DMS53 (cell line): ENCODE measurements at regions not wholly inside any gene's neighbourhood (a gene's known extent, or its start where the extent isn't known, plus 50 kb on each side); places are given as distances from the start of the nearest gene placed in this dataset.

ENCODE experiments used
- DNase-seq: peaks from one replicate; lab custom pipeline; 2025; lab: John Stamatoyannopoulos, UW

DNA sequence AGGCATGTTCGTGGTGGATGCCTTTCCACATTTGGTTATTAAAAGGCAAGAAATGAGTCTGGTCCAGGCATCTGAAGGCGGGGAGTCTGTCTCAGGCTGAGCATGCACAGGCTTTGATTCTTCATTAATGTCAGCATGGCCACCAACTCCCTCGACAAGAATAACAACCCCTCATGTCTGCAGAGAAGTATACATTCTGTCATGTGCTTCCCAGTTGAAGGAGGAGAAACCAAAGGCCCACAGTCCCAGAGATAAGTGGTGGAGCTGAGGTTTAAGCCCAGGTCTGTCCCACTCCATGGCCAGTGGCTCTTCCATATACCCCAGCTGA lies 61.6 kb upstream of the LAPTM5 start:
- no peak for DNase-seq

DNA sequence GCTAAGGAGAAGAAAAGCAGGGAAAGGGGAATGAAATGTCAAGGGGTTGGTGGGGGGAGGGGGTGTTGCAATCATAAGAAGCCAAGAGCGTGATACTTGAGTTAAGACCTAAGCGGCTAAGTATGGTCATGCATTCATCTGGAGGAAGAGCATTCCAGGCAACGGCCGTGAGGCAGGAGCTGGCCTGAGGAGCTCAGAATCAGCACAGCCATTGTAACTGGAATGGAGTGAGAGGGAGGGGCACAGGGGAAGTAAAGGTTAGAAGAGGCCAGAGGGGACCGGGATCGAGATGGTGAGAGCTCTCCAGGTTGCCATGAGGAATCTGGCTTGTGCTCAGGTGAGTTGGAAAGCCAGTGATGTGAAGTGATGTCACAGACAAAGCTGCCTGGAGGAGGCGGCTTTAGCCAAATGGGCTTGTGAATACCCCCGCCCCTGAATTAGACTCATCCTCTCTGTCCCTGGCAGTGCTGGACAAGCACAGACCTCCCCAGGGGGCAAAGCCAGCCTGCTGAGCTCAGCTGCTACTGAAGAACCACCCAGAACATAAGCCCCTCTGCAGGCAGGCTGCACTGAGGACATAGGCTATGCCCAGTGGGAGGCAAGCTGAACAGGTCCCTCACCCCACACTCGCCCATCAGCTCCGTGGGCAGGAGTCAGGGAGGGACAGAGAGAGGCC lies 61.1 kb upstream of the LAPTM5 start:
- DNase-seq, result no peak

DNA sequence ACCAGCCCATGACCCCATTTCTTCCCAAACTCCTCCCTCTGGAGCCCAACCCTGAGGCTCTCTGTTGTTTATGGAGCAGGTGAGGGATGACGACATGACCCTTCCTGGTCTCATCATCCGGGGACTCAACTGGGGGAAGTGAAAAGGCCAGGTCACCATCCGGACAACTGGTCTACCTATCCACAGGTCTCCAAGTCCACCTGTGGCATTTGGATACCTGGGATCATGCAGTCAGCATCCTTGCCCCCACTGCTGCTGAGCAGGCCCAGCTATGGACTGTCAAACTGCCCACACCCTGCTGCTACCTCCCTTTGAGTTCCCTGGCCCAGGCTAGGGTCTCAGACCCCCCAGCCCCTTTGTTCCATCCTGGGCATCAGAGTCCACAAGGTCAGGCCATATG lies 60.0 kb upstream of the LAPTM5 start:
- no peak for DNase-seq

DNA sequence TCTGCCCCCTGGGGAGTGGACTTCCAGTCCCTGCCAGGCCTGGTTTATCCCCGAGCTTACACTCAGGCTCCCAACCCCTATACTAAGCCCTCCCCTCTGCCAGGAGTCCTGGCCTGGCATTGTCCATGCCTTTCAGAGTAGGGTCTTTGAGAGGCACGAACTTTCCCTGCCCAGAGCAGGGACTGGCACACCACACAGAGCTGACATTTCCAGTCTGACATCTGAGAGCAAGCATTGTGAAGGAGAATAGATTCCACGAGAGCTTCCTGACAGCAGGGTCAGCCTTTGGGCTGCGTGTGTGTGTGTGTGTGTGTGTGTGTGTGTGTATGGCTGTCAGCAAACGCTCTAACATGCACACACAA lies 59.5 kb upstream of the LAPTM5 start:
- no peak for DNase-seq

DNA sequence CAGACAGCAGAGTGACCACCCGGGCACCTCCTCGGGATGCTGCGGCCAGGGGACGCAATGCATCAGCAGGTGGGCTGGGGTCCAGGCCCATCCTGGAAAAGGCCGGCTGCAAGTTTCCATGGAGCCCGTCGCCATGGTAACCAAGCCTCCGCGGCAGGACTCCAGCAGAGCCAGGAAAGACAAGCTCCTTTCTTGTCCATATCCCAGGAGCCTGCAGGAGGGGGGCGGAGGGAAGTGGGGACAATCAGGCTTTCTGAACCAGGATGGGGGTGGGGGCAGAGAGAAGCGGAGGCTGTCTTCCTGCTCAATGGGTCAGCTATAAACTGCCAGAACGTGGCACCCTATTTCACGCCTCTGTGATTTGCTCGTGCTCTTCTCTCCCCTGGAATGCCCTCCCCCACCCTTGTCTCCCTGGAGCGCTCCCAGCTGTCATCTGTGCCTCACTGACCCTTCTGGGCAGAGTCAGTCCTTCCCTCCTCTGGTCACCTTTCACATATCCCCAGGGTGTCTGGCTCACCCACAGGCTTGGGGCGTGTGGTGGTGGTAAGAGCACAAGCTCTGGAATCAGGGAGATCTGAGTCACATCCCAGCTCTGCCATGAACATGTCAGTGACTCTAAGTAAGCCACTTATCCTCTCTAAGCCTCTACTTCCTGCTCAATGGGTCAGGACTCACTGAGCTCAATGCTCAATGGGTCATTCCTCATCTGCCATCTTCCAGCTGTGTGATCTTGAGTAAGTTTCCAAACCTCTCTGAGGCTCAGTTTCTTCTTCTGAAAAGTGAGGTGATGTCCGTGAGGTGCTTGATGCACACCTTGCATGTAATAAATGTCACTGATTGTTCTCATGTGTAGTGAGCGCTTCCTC lies 58.9 kb upstream of the LAPTM5 start:
- peak; percentile 82 for DNase-seq

DNA sequence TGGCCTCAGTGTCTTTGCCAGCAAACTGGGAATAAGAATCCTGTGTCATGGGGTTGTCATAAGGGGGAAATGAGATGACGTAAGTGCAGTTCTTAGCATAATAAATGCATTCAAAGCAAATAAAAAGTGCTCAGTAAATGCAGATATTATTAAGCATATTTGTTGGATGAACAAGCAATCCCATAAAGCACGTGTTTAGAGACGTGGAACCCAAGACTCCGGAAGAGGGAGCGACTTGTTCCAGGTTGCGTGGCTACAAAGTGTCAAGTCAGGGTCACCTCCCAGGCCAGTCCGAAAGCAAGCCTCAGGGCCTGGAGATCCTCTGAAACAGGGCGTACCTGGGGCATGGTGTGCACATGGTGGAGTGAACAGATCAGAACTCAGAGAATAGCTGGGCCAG lies 58.0 kb upstream of the LAPTM5 start:
- no peak for DNase-seq

DNA sequence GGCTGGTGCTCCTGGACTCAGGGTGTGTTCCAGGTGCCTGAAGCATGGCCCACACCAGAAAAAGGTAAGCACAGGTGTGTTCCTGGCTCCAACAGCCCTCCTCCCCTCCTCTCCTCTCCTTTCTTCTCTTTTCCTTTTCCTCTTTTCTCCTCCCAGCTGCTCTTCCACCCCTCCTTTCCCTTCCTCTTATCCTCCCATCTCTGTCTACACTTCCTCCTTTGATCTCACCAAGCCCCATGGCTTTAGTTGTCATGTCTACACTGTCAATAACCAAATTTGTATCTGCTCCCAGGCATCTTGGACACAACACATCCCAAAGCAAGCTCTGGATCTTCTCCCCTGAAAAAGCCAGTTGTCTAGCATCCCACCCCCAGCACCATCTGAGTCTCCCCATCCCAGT lies 56.7 kb upstream of the LAPTM5 start:
- no peak for DNase-seq

DNA sequence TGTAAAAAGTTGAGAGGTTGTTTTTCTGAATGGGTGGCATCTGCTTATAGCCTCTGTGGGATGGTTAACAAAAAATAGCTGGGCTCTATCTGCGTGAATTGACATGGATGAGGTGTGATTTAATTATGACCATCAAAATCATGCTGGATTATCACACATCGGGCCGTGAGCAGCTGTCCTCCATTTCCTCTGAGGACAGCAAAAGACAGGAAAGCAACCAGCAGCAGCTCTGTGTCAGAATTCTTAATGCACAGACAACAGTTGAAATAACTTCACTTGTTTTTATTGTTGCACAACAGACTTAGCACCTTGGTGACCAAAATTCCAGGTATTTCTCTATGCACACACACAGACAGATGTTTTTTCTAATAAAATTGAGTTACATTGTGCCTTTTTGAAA lies 54.5 kb upstream of the LAPTM5 start:
- no peak for DNase-seq

DNA sequence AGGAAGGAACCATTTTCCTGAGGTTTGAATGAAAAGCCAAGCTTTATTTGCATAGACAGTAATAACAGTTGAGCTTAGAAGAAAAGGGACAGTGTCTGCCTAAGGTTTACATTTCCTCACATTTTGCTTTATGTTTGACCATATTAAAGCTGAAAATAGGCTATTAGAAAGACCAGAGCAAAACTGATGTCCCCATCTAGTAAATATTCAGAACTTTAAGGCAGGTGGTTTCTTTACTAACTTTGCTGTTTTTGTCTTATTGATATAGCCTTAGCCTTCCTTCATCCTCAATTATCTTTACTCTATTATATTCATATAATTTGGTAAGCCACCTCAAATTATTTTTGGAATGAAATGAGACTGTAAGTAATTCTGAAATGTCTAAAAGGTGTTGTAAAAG lies 53.6 kb upstream of the LAPTM5 start:
- no peak for DNase-seq

DNA sequence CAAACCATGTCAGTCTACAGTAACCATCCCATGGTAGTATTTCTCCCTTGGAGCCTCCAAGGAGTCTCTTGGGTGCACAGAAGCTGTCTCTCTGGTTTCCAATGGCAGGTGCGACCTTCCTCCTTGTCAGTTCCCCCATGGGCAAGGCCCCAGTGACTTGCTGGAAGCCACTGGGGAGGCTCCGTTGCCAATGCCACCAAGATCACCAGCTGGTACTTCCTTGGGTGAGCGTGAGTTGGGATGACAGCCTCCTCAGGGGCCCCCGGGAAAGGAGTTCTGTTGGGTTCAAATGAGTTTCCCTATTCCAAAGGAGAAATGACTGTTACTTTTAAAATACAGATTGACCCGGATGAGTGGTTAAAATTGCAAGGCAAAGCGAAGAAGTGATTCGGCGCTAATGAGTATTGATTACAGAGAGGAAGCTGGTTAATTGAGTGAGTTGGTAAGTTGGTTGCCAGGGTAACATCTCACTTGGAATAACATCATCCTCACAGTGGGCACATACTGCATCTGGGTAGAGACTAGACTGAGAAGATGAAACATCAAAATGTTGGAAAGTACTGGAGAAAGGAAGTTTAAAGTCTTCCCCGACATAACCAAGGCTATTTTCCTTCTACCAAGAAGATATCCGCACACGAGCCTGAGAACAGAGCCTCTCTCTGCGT lies 53.0 kb upstream of the LAPTM5 start:
- no peak for DNase-seq

DNA sequence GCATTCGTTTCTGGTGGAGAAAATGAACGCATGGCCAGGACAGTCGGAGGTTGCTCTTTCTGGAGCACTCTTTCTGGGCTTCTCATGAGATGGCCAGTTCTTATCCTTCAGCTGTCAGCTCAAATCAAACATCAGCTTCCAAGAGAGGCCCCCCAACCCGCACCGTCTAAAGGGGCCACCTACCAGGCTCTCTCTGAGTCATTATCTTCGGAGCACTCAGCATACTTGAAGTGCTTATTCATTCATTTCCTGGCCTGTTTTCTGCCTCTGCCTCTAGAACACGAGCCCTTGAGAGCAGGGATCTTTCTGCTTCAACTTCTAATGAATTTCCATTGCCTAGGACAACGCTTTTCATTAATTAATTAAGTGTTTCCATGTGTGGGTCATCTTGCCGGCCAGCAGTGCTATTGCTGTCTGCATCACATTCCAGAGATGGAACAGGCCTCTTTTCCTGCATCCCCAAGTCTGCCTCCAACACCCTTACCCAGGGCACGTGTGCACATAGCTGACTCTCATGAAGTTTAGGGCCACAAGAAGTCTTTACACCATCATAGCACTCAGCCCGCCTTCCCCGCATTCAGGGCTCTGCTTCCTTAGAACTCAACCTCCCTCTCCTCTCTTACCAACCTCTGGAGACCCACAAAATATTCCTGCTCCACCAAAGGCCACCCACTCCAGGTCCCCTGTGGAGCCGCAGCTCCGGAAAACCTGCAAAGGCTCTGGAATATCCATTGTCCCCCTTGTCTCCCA lies 52.1 kb upstream of the LAPTM5 start:
- peak; percentile 32 for DNase-seq

DNA sequence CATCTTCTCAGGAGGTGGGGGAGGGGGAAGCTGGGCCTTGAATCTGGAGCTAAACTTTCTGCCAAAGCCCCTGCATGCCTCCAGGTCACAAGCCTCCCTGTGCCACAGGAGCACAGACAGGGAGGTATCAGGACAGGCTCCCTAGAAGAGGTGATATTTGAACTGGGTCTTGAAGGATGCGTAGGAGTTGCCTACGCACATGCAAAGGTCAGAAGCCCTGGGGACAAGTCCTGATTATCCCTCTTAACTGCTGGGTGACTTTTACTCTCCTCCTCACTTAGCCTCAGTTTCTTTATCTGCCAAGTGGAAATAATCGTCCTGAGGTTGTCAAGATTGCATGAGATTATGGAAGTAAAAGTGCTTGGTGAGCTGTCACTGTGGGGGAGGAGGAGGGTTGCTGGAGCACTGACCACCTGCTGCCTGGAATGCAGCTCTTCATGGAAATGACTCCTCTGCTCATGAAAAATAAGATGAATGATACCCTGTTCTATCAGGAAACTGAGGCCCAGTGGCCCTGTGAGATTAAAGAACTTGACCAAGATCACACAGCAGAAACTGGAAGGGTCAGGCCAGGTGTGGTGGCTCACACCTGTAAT lies 50.6 kb upstream of the LAPTM5 start:
- DNase-seq, result no peak

DNA sequence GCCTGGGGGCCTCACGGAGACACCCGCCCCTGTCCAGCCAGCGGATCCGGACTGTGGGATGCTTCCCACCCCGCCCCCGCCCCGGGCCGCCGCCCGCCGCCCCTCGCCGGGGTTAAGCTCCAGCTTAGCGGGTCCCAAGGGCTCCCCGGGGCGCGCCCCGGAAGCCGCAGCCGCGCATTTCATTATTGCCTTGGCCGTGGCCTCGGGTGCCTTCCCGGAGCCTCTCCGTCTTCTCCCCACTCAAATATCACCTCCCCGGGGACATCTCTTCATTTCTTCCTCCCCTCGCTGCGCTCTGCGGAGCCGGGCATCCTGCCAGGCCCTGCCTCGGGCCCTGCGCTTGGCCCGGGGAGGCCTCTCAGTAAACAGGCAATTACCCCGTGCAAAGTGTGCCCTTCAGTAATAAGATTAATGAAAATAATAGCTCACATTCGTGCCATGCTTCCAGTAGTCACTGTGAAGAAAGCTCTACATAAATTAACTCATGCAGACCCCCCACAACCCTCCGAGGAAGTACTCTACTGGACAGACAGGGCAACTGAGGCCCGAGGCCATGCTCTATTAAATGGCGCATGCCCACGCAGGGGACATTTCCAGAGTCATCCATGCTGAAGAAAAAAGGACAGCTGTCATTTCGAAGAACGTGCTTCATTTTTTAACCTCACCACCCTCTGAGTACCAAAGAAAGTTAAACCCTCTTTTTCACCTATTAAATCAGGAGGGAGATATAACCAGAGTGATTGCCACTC lies 49.9 kb upstream of the LAPTM5 start:
- DNase-seq, result peak; percentile 39
